HG03460 (cell line): ENCODE measurements at regions not wholly inside any gene's neighbourhood (a gene's known extent, or its start where the extent isn't known, plus 50 kb on each side); places are given as distances from the start of the nearest gene placed in this dataset.
"Not testable (repeated sequence)": the region's sequence is repeated elsewhere in the genome, so short reads cannot be mapped to it uniquely, and the experiment has no call there.

Source experiments
- ATAC-seq: cut with Tn5 transposase; IDR thresholded peaks from one replicate; pipeline ENCODE4 v1.9.1; 2021; ENCODE audit not compliant: unreplicated experiment

DNA sequence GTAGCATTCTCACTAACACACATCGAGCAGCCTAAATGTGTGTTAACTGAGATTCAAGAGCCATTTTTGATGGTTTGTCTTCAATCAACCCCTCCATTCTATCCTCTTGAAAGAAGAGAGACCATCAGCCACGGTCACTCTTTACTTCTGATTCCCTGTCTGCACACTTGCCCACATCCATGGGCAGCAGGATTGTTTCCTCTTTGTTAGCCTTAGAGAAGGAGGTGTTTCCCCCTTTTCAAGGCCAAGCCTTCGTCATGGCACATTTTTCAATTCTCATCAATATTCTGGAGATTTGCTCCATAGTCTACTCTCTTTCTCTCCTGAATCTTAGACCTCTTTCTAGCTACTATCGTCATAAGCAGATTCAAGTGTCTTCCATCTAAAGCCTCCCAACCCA lies 522.4 kb upstream of the NAALADL2 start:
- ATAC-seq: no peak

DNA sequence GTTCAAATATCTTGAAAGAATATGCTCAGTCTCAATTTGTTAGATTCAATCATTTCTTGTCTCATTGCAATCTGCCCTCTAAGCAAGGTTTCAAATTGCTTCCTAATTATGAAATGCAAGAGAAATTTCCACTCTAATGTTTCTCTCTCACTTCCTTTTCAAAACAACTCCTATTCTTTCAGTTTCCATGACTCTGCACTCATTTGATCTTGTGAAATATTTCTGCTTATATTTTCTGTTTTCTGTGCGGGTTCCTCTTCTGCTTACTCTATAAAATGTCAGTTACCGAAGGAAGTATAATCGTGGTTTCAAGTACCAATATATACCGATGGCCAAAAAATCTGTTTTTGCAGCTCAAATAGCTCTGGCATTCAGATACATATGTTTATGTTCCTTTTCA lies 521.9 kb upstream of the NAALADL2 start:
- no peak for ATAC-seq

DNA sequence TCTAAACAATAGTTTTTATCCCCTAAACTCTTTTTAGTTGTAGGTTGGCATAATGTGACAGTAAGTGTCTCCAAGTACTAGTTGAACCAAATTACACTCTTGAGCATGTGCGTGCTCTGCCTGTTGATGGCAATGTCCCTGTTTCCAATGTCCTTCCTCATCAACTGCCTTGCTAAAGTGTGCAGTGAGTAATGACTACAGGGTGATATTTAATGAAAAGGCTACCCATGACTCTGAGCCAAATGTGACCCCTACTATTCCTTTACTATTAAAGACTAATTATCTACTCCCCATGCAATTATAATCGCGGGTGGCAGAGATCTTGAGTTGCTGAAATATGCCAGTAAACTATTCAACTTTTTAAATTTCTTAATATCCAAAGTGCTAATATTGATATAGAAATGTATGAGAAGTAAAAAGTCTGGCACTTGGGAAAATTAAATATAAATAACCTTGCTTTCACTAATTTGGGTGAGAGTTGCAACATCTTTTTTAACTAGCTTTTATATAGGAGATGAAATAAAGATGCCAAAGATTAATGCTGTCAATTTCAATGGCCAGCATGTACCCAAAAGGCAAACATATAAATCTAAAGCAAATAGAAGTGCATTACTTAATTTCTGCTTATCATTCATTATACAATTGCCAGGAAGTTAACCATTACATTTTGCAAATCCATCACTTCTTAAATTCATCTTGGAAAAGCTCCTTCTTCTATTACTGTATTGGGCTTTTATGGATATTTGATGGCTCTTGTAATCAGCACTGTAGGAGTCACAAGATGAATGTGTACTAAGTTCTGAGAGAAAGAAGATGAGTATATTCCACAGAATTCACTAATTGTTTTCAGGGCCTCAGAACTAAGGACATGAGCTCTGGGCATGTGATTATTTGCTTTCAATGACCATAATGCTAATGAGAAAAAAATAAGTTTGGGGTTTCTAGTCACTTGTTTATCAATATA lies 518.2 kb upstream of the NAALADL2 start:
- ATAC-seq: no peak

DNA sequence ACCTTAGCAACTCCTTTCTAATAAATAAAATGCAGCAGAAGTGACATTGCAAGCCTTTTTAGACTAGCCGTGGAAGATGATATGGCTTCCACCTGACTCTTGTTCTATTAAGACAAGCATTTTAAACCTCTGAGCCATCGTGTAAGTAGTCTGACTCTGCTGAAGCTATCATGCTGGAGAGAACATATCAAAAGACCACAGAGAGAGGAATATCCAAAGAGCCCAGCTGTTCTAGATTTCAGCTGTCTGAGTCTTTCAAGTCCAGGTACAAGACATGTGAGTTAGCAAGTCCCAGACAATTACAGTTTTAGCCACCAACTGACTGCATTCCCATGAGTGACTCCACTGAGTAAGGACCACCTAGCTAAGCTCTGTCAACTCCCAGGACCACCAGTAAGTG lies 517.0 kb upstream of the NAALADL2 start:
- no peak for ATAC-seq

DNA sequence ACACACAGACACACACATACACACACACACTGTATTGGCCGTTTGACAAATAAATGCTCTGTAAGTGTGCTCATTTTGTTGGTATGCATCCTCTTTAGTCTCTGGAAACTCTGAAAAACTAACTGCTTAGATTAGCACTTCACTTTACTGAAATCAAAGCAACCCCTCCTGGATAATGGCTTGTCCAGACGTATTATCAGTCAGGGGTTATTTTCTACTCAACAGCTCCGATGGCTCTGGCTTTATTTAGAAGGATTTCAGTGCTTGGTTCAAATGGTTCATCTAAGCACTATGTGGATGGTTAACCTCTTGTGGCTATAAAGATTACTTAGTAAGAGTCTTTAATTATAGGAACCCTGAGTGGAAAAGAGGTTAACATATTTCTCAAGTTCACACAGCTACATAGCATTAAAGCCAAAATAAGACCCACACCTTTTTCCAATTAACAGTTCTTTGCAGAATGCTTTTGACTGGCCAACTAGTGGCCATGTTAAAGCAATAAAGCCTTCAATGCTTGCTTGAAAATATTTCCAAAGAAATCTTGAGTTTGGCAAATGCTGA lies 516.1 kb upstream of the NAALADL2 start:
- no peak for ATAC-seq

DNA sequence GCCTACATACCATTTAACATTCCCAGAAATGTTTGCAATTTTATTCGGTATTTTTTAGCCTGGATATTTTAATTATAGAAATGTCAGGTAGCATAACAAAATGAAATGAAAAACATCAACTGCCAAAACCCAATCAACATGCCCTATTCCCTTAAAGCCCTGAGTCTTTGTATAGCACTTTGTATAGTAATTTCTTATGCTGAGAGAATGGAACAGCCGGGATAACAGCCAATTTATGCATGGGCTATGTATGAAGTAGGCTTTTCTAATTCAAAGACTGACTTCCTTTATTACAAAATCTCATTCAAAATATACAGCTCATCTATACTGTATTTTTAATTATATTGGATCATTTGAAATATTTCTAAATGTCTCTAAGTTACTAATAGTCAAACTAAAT lies 513.0 kb upstream of the NAALADL2 start:
- no peak for ATAC-seq

DNA sequence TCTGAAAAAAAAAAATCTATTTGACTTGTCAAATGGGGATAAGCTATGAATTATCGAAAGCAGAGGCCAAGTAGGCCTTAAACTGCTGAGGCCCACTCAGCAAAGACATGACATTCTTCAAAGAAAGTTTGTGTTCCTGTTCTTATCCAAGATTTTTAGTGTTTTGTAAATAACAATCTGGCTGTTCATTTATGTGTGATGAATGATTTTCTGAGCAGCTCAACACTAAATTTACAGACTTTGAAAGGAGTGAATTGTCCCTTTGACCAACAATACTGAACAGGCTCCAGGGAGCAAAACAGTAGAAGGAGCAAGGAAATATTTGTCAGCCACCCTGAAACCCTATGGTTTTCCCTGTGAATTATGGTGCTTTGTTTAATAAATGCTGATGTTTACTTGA lies 512.6 kb upstream of the NAALADL2 start:
- no peak for ATAC-seq

DNA sequence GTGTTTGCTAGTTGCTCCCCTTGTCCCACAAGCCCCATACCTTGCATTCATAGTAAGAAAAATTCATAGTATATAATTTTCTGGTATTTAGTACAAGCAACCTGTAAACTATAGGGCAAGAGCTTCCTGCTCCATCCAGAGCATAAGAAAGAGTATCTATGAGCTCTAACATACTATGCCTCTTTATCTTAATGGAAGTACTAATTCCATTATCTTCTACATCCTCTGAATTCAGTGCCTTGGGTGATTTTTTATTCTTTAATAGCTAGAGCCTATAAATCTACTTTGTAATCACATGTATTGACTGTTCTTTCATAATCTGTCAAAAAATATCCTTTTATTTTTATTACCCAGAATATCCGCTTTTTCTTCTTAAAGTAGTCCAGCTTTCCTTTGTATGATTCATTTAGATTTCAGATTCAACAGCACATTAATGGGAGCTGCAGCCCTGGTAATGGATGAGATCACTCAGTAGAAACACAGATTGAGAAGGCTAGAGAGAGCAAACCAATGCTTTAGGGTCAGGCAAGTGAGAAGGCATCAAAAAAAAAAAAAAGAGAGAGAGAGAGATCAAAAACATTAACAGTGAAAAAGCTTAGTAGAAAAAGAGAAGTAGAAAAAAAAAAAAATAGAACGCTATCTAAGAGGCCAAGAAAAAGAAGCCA lies 511.5 kb upstream of the NAALADL2 start:
- no peak for ATAC-seq

DNA sequence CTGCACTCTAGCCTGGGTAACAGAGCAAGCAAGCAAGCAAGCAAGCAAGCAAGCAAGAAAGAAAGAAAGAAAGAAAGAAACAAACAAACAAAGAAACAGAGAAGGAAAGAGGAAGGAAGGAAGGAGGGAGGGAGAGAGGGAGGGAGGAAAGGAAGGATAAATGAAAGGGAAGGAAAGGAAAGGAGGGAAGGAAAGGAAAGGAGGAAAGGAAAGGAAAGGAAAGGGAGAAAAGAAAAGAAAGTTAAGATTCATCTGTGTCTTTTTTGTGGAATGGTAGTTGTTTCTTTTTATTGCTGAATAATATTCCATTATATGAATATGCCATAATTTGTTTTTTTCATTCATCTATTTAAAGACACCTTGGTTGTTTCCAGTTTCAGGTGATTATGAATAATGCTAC lies 506.9 kb upstream of the NAALADL2 start:
- no peak for ATAC-seq

DNA sequence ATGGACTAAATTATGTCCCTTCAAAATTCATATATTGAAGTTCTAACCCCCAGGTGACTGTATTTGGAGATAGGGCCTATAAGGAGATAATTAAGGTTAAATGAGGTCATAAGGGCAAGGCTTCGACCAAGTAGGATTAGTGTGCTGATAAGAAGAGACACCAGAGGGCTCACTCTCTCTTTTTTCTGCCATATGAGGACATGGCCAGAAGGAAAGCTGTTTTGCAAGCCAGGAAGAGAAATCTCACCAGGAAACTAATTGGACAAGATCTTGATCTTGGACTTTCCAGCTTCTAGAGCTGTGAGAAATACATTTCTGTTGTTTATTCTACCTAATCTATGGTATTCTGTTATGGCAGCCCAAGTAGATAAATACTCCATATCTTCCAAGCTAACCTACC lies 503.6 kb upstream of the NAALADL2 start:
- ATAC-seq: no peak

DNA sequence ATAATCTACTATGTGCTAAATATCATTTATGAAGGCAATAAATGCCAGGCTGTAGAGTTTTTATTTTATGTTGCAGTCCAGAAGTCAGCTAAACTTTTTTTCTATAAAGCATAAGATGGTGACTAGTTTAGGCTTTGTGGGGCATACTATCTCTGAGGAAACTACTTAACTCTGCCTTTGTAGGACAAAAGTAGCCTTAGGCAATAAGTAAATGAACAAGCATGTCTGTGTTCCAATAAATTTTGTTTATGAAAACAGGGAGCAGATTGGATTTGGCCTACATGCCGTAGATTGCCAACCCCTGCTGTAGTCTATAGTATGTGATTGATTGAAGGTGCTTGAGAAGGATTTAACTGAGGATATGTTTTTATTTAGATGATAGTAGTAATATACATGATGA lies 502.5 kb upstream of the NAALADL2 start:
- no peak for ATAC-seq

DNA sequence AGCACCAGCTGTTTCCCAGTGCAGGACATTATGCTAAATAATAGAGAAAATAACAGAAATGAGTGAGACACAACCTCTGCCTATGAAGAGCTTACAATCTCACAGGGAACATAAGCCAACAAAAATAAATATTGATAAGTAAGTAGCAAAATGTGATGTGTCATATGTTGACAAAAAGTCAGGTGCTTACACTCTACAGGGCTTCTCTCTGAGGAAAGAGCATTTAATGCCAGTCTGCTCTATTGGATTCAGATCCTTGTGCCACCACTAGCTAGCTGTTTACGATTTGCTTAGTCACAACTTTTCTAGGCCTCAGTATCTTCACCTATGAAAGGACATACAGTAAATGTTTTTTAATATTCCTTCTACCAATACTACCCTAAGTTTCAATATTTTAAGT lies 500.9 kb upstream of the NAALADL2 start:
- no peak for ATAC-seq

DNA sequence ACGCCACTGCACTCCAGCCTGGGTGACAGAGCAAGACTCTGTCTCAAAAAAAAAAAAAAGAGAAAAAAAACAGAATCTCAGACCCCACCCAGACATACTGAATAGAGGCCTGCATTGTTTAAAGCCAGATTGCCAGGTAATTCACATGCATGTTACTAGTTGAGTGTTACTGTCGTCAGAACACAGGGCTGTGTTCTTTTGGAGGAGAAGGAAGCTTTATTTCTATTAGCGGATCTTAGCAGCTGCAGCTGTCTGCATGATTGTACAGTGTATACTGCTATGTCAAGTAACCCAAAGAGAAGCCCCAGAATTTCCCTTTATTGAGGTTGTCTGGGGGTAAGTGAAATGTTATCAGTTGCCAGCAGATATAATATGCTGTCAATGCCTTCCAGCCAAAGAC lies 496.6 kb upstream of the NAALADL2 start:
- ATAC-seq: no peak

DNA sequence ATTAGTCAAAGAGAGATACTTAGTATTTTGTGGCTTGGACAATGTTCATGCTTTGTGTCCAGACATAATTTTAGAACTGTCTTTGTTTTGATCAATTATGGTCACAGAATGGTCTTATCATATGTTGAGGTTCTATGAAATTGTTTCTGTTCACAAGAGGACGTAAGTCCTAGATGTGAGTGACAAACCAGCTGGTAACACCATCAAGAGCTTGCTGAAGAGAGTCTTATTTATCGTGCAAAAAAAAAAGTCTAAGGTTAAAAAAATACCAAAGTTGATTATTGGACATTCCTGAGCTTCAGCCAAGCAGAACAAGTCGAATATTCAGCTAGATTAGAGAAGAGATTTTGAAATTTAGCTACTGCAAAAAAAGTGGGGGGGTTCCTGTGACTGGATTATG lies 495.9 kb upstream of the NAALADL2 start:
- ATAC-seq: no peak

DNA sequence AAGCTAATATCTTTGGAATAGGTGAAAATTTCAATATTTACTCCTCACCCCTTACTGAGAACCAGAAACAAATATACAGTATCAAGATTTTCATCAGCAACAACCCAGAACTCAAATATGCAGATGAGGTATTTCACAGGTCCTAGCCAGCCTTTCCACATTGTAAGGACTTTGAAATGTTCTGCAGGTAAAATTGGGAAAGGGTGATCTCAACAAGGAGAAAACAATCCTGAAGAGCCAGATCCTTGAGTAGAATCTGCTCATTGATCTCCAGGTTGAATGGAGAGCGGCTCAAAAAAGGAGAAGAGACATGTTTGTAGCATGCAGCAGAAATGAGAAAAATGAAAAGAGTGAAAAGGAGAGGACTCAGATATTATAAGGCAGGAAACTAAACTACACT lies 493.3 kb upstream of the NAALADL2 start:
- ATAC-seq: no peak

DNA sequence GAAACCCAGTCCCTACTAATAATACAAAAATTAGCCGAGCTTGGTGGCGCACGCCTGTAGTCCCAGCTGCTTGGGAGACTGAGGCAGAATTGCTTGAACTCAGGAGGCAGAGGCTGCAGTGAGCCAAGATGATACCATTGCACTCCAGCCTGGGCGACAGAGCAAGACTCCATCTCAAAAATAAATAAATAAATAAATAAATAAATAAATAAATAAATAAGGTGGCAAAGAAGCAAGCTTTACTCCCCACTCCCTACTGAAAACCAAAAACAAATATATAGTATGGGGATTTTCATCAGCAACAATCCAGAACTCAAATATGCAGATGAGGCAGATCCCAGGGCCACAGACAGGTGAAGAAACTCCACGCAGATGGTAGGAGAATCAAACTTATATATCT lies 492.2 kb upstream of the NAALADL2 start:
- not testable (repeated sequence) for ATAC-seq

DNA sequence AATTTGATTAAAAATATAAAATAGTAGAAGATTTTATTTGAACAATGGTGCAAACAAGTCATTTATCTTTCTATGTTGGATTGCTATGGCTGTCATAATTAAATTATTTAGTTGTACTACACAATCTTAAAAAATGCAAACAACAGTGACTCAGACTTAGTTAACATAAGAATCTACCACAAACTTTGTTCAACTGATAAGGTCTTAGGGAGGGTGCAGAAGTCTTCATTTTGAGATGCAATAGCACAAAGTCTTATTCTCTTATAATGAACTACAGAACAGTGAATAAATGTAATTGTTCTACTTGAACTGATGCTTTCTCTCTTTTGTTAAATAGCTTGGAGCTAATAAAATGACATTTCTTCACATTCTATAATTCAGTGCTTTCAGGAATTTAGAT lies 482.8 kb upstream of the NAALADL2 start:
- ATAC-seq: no peak

DNA sequence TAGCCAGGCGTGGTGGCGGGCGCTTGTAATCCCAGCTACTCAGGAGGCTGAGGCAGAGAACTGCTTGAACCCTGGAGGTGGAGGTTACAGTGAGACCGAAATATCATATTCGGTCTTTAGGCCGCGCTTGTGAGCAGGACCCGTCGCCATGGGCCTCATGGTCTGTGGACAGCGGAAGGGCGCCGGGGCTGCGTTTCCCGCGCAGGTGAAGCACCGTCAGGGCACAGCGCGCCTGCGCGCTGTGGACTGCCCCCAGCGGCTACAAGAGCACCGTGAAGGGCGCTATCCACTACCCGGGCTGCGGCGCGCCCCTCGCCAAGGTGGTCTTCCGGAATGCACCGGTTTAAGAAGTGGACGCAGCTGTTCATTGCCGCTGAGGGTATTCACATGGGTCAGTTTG lies 482.0 kb upstream of the NAALADL2 start:
- ATAC-seq: no peak

DNA sequence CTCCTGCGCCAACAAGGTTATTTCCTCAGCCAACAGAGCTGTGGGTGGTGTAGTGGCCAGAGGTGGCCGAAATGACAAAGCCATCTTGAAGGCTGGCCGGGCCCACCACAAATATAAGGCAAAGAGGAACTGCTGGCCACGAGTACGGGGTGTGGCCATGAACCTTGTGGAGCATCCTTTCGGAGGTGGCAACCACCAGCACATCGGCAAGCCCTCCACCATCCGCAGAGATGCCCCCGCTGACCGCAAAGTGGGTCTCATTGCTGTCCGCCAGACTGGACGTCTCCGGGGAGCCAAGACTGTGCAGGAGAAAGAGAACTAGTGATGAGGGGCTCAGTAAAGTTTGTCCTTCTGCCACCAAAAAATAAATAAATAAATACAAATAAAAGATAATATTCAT lies 481.4 kb upstream of the NAALADL2 start:
- no peak for ATAC-seq

DNA sequence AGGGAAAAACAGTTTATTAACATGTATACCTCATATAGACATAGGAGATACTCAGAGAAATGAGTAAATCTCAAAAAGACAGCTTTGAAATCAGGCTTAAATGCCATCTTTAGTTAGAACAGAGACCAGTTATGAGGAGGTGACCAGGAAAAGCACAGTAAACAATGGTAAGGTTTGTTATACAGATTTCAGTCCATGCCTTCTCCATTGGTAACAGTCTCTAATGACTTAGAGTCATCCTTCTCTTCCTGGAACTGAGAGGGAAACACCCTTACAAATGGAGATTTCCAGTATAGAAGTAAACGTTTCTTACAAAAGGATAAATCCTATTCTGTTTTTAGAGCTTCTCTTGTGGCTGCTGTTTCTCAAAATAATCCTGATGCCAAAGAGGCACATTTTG lies 476.3 kb upstream of the NAALADL2 start:
- ATAC-seq: no peak

DNA sequence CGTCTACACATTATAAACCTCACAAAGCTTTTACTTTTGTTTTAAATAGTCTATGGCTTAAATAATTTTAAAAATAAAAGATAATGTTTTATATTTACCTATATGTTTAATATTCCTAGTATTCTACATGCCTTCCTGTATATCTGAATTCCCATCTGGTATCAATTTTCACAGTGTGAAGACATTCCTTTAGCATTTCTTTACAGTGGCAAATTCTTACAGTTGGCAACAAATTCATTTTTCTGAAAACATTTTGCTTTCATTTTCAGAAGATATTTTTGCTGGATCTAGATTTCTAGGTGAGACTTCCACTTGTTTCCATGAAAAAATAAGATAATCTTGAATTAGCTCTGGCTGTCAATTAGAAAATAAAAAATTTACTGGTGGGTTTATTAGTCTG lies 471.4 kb upstream of the NAALADL2 start:
- ATAC-seq: no peak

DNA sequence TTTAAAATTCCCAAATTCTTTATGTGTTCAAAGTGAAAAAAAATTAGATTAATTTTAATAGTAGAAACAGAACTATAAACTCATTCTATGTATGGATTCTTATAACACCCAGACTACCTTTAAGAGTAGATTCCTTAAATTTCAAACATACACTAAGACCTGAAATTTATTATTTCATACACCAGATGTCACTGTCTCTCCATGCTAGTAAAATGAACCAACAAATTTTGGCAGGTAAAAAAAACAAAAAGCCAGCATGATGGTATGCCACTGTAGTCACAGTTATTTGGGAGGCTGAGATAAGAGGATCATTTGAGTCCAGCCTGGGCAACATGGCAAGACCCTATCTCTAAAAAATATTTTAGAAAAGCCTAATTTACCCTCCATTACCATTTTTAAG lies 461.3 kb upstream of the NAALADL2 start:
- ATAC-seq: no peak
